GM23338 (cell line): ENCODE measurements at regions not wholly inside any gene's neighbourhood (a gene's known extent, or its start where the extent isn't known, plus 50 kb on each side); places are given as distances from the start of the nearest gene placed in this dataset.

Experiments used
- ATAC-seq: fragments of 200-7000 bp; cut with Tn5 transposase; 3 replicates; pipeline ENCODE4 v1.9.1; 2020
- DNase-seq: peaks from one replicate; pipeline ENCODE4 v3.0.0-alpha.2; 2015; ENCODE audit warnings: low spot score
- H2AFZ ChIP-seq: fragments of 200-600 bp; sonication (generic); 2 replicates; pipeline ENCODE4 v1.8.0; 2016; ENCODE audit warnings: antibody characterized with exemption, mild to moderate bottlenecking, moderate library complexity
- H3F3A ChIP-seq: fragments of 200-600 bp; sonication (generic); replicated peaks from 2 replicates; pipeline ENCODE4 v1.8.0; 2017; ENCODE audit warnings: antibody characterized with exemption, mixed run types, low read depth
- H3K27ac ChIP-seq: fragments of 200-600 bp; sonication (generic); 2 replicates; pipeline ENCODE4 v1.6.1; 2016; ENCODE audit warnings: low read depth
- H3K27me3 ChIP-seq: fragments of 200-600 bp; sonication (generic); 2 replicates; pipeline ENCODE4 v1.8.0; 2016; ENCODE audit warnings: mild to moderate bottlenecking, mixed run types, moderate library complexity; ENCODE audit not compliant: insufficient read depth
- H3K36me3 ChIP-seq: fragments of 200-600 bp; sonication (generic); 2 replicates; pipeline ENCODE4 v1.8.0; 2016; ENCODE audit warnings: mild to moderate bottlenecking; ENCODE audit not compliant: insufficient read depth
- H3K4me1 ChIP-seq: fragments of 200-600 bp; sonication (generic); 2 replicates; pipeline ENCODE4 v1.8.0; 2016; ENCODE audit warnings: mild to moderate bottlenecking, moderate library complexity; ENCODE audit not compliant: insufficient read depth
- H3K4me2 ChIP-seq: fragments of 200-600 bp; sonication (generic); 2 replicates; pipeline ENCODE4 v1.7.1; 2017; ENCODE audit warnings: mixed run types
- H3K4me3 ChIP-seq: fragments of 200-600 bp; sonication (generic); 2 replicates; pipeline ENCODE4 v1.6.1; 2016; ENCODE audit warnings: mixed run types
- H3K79me2 ChIP-seq: fragments of 200-600 bp; sonication (generic); replicated peaks from 2 replicates; pipeline ENCODE4 v1.8.0; 2017; ENCODE audit warnings: mild to moderate bottlenecking; ENCODE audit not compliant: insufficient read depth
- H3K9me2 ChIP-seq: fragments of 200-600 bp; sonication (generic); 2 replicates; pipeline ENCODE4 v1.8.0; 2017; ENCODE audit not compliant: insufficient read depth
- H4K20me1 ChIP-seq: fragments of 200-600 bp; sonication (generic); replicated peaks from 2 replicates; pipeline ENCODE4 v1.8.0; 2017; ENCODE audit warnings: mild to moderate bottlenecking; ENCODE audit not compliant: insufficient read depth
- H3K27ac Mint-ChIP-seq: 2 replicates; pipeline ENCODE4 v1.8.0; 2020; ENCODE audit warnings: inconsistent platforms, mild to moderate bottlenecking, moderate library complexity, mixed read lengths
- H3K27me3 Mint-ChIP-seq: 3 replicates; pipeline ENCODE4 v1.8.0; 2022; ENCODE audit warnings: low read depth, mild to moderate bottlenecking, moderate library complexity, mixed read lengths, inconsistent platforms; ENCODE audit not compliant: insufficient read depth, poor library complexity
- H3K36me3 Mint-ChIP-seq: 3 replicates; pipeline ENCODE4 v1.8.0; 2021; ENCODE audit warnings: low read depth, mild to moderate bottlenecking, inconsistent platforms, moderate library complexity, mixed read lengths
- H3K4me1 Mint-ChIP-seq: 3 replicates; pipeline ENCODE4 v1.8.0; 2020; ENCODE audit warnings: mild to moderate bottlenecking, inconsistent platforms, mixed read lengths
- H3K4me3 Mint-ChIP-seq: 3 replicates; pipeline ENCODE4 v1.8.0; 2021; ENCODE audit warnings: moderate library complexity, mild to moderate bottlenecking, inconsistent platforms, mixed read lengths
- H3K9me3 Mint-ChIP-seq: 3 replicates; pipeline ENCODE4 v1.8.0; 2020; ENCODE audit warnings: moderate library complexity, mild to moderate bottlenecking, inconsistent platforms, mixed read lengths
- EZH2 ChIP-seq: fragments of 200-600 bp; sonication (generic); IDR thresholded peaks from one replicate; pipeline ENCODE4 v1.8.0; 2017; ENCODE audit warnings: antibody characterized with exemption, mild to moderate bottlenecking, low read depth; ENCODE audit not compliant: unreplicated experiment
- EZH2phosphoT487 ChIP-seq: fragments of 200-600 bp; sonication (generic); IDR thresholded peaks from one replicate; pipeline ENCODE4 v1.8.1; 2018; ENCODE audit warnings: antibody characterized with exemption; ENCODE audit not compliant: unreplicated experiment
- JUNB ChIP-seq: IDR thresholded peaks from one replicate; pipeline ENCODE4 v1.6.1; 2016; ENCODE audit warnings: antibody characterized with exemption; ENCODE audit not compliant: unreplicated experiment
- POLR2AphosphoS5 ChIP-seq: IDR thresholded peaks from 2 replicates; pipeline ENCODE4 v1.6.1; 2016; ENCODE audit warnings: antibody characterized with exemption, low read depth
- STAT1 ChIP-seq: IDR thresholded peaks from one replicate; pipeline ENCODE4 v1.6.1; 2016; ENCODE audit warnings: antibody characterized with exemption; ENCODE audit not compliant: unreplicated experiment
- ZNF114 ChIP-seq: fragments of 250-450 bp; sonication (Bioruptor Pico); IDR thresholded peaks from 2 replicates; pipeline ENCODE4 v1.5.0; 2020; ENCODE audit warnings: mild to moderate bottlenecking, moderate library complexity
- ZNF331 ChIP-seq: fragments of 250-450 bp; sonication (Bioruptor Pico); IDR thresholded peaks from 2 replicates; pipeline ENCODE4 v1.5.0; 2020; ENCODE audit warnings: low read depth, mild to moderate bottlenecking, moderate library complexity
- TF ChIP-seq, protein P1 (sequence below), 2 experiments: fragments of 200-600 bp in 1 of 2; sonication (generic) in 1 of 2; conservative IDR thresholded peaks; 2 replicates each; pipeline versions ENCODE4 v1.5.1 to v1.6.1; 2016 to 2017; ENCODE audit warnings: antibody characterized with exemption in 2 of 2, low read depth in 2 of 2, mild to moderate bottlenecking in 2 of 2, moderate library complexity in 1 of 2
- TF ChIP-seq, protein P2 (sequence below): fragments of 250-450 bp; sonication (Bioruptor Pico); IDR thresholded peaks from 2 replicates; pipeline ENCODE4 v1.5.0; 2020; ENCODE audit warnings: mild to moderate bottlenecking, moderate library complexity

DNA sequence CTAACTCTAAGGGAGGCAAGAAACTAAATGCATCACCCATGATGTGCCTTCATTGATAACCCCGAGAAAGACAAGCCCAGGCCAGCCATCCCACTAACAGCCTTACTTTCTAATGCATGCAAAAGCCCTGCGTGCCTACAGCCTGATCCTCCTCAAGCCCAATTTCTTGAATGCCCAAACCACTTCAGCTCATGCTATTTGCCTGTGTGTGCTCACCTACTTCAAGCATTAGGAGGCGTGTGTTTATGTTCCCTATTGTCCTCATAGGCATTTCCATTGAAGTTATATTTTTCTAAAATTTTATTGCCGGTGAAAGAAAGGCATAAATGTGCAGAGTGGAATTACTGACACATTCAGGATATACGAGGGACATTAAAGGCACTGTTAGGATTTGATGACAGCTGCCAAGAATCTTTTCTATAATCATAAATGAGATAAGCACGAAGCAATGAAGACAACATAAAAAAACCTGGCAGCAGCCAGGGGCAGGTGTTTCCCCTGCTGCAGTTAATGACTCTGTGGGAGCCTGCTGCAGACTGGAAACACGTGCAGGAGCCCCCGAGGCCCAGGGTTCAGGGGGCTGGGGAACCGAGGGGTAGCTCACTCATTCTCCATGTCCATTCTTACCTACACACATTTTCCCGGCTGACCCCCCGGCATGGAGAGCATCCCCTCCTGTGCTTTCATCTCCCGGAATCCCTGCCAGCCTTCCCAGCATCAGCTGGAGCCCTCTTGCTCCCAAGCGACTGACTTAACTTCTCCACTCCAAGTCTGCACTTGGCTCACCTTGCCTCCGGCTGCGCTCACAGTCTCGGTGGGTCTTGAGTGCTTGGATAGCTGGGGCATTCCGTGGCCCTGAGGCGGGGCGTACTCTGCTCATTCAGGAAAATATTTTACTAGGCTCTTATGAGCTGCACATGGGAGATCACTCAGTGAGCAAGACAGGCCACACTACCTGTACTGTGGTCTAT lies 292.3 kb upstream of the SIX2 start:
- Mint-ChIP-seq H3K27ac (no peak overlapping the region), H3K4me3 (no peak overlapping the region), H3K36me3 (no peaks in the 10 kb centered on the region; the same call in 2 of the 3 replicates), H3K4me1 (peaks cover 4% of the 10 kb centered on the region; the same call in 1 of the 3 replicates), H3K27me3 (peaks cover 6% of the 10 kb centered on the region), H3K9me3 (no peaks in the 10 kb centered on the region)
- no peaks in the 10 kb centered on the region for H3F3A ChIP-seq
- H4K20me1 ChIP-seq = no peaks in the 10 kb centered on the region
- no peak overlapping the region for H3K4me3 ChIP-seq
- no peak overlapping the region for H3K4me2 ChIP-seq
- no peaks in the 10 kb centered on the region for H3K79me2 ChIP-seq
- ATAC-seq (no peak), DNase-seq (no peak)
- H3K4me1 ChIP-seq = no peaks in the 10 kb centered on the region
- no peaks in the 10 kb centered on the region for H3K27me3 ChIP-seq
- TF ChIP-seq, protein P1, sequence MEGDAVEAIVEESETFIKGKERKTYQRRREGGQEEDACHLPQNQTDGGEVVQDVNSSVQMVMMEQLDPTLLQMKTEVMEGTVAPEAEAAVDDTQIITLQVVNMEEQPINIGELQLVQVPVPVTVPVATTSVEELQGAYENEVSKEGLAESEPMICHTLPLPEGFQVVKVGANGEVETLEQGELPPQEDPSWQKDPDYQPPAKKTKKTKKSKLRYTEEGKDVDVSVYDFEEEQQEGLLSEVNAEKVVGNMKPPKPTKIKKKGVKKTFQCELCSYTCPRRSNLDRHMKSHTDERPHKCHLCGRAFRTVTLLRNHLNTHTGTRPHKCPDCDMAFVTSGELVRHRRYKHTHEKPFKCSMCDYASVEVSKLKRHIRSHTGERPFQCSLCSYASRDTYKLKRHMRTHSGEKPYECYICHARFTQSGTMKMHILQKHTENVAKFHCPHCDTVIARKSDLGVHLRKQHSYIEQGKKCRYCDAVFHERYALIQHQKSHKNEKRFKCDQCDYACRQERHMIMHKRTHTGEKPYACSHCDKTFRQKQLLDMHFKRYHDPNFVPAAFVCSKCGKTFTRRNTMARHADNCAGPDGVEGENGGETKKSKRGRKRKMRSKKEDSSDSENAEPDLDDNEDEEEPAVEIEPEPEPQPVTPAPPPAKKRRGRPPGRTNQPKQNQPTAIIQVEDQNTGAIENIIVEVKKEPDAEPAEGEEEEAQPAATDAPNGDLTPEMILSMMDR (conservative IDR thresholded peaks at IDR 0.05; ENCODE audit: low read depth in 2 of 2) = no peak
- H3K27ac ChIP-seq = no peak overlapping the region
- no peaks in the 10 kb centered on the region for H3K9me2 ChIP-seq
- no peak overlapping the region for H2AFZ ChIP-seq
- no peaks in the 10 kb centered on the region for H3K36me3 ChIP-seq

DNA sequence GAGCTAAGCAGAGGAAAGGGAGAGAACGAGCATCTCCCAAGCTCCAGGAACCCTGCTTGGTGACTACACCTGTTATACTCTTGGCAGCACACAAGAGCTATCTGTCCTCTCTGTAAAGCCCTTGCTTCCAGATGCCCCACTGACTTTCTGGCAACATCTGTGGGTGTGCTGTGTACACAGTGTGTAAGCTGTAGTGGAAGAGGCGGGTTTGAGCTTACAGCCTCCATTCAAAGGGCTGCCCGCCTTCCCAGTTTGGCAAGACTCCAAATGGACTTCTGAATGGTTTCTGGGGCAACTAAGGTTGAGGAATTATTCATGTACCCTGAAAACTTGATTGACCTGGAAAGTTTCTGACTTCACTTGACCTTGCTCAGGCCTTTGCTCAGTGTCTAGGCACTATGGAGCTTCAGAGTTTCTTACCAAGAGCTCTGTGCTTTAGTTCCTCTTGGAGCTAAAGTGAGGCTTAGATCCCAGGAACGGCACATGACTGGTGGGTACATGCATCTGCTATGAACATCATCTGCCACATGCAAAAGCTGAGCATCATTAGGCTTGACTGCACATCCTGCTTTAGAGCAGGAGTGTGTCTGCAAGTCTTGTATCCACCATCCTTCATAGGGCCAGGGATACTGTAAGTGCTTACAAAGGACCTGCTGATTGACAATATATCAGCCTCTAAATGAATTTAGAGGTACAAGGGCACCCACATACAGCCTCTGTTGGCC lies 290.9 kb upstream of the SIX2 start:
- H3K79me2 ChIP-seq = no peaks in the 10 kb centered on the region
- no peak overlapping the region for H3K4me3 ChIP-seq
- H3K9me2 ChIP-seq = 0 out of 2 replicates have a peak, but pooled peaks cover 2% of the 10 kb centered on the region
- no peaks in the 10 kb centered on the region for H3K9me3 Mint-ChIP-seq
- H3F3A ChIP-seq = no peaks in the 10 kb centered on the region
- H3K36me3 Mint-ChIP-seq = no peaks in the 10 kb centered on the region; the same call in 2 of the 3 replicates
- peaks cover 4% of the 10 kb centered on the region; the same call in 1 of the 3 replicates for H3K4me1 Mint-ChIP-seq
- H3K4me3 Mint-ChIP-seq = no peak overlapping the region
- peaks cover 7% of the 10 kb centered on the region for H3K27me3 Mint-ChIP-seq
- DNase-seq (no peak), ATAC-seq (no peak)
- H2AFZ ChIP-seq = no peak overlapping the region
- no peak overlapping the region for H3K27ac Mint-ChIP-seq
- no peaks in the 10 kb centered on the region for H3K4me1 ChIP-seq
- H3K4me2 ChIP-seq = no peak overlapping the region
- H3K27me3 ChIP-seq = no peaks in the 10 kb centered on the region
- H3K36me3 ChIP-seq = no peaks in the 10 kb centered on the region
- no peaks in the 10 kb centered on the region for H4K20me1 ChIP-seq
- H3K27ac ChIP-seq = no peak overlapping the region
- TF ChIP-seq EZH2 = no peak
- TF ChIP-seq, protein P2, sequence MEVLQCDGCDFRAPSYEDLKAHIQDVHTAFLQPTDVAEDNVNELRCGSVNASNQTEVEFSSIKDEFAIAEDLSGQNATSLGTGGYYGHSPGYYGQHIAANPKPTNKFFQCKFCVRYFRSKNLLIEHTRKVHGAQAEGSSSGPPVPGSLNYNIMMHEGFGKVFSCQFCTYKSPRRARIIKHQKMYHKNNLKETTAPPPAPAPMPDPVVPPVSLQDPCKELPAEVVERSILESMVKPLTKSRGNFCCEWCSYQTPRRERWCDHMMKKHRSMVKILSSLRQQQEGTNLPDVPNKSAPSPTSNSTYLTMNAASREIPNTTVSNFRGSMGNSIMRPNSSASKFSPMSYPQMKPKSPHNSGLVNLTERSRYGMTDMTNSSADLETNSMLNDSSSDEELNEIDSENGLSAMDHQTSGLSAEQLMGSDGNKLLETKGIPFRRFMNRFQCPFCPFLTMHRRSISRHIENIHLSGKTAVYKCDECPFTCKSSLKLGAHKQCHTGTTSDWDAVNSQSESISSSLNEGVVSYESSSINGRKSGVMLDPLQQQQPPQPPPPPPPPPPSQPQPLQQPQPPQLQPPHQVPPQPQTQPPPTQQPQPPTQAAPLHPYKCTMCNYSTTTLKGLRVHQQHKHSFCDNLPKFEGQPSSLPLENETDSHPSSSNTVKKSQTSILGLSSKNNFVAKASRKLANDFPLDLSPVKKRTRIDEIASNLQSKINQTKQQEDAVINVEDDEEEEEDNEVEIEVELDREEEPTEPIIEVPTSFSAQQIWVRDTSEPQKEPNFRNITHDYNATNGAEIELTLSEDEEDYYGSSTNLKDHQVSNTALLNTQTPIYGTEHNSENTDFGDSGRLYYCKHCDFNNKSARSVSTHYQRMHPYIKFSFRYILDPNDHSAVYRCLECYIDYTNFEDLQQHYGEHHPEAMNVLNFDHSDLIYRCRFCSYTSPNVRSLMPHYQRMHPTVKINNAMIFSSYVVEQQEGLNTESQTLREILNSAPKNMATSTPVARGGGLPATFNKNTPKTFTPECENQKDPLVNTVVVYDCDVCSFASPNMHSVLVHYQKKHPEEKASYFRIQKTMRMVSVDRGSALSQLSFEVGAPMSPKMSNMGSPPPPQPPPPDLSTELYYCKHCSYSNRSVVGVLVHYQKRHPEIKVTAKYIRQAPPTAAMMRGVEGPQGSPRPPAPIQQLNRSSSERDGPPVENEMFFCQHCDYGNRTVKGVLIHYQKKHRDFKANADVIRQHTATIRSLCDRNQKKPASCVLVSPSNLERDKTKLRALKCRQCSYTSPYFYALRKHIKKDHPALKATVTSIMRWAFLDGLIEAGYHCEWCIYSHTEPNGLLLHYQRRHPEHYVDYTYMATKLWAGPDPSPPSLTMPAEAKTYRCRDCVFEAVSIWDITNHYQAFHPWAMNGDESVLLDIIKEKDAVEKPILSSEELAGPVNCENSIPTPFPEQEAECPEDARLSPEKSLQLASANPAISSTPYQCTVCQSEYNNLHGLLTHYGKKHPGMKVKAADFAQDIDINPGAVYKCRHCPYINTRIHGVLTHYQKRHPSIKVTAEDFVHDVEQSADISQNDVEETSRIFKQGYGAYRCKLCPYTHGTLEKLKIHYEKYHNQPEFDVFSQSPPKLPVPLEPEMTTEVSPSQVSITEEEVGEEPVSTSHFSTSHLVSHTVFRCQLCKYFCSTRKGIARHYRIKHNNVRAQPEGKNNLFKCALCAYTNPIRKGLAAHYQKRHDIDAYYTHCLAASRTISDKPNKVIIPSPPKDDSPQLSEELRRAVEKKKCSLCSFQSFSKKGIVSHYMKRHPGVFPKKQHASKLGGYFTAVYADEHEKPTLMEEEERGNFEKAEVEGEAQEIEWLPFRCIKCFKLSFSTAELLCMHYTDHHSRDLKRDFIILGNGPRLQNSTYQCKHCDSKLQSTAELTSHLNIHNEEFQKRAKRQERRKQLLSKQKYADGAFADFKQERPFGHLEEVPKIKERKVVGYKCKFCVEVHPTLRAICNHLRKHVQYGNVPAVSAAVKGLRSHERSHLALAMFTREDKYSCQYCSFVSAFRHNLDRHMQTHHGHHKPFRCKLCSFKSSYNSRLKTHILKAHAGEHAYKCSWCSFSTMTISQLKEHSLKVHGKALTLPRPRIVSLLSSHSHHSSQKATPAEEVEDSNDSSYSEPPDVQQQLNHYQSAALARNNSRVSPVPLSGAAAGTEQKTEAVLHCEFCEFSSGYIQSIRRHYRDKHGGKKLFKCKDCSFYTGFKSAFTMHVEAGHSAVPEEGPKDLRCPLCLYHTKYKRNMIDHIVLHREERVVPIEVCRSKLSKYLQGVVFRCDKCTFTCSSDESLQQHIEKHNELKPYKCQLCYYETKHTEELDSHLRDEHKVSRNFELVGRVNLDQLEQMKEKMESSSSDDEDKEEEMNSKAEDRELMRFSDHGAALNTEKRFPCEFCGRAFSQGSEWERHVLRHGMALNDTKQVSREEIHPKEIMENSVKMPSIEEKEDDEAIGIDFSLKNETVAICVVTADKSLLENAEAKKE (CRISPR knock-in tag) = no peak
- no peak for TF ChIP-seq JUNB
- TF ChIP-seq, protein P1 (conservative IDR thresholded peaks at IDR 0.05; ENCODE audit: low read depth in 2 of 2) = no peak
- no peak for TF ChIP-seq ZNF114 (CRISPR knock-in tag)
- TF ChIP-seq ZNF331 (CRISPR knock-in tag) = no peak
- no peak for TF ChIP-seq STAT1
- no peak for TF ChIP-seq EZH2phosphoT487
- no peak for TF ChIP-seq POLR2AphosphoS5
